GM12892 (cell line): ENCODE measurements at regions not wholly inside any gene's neighbourhood (a gene's known extent, or its start where the extent isn't known, plus 50 kb on each side); places are given as distances from the start of the nearest gene placed in this dataset.

Source experiments
- POLR2A ChIP-seq: IDR thresholded peaks from 2 replicates; pipeline ENCODE4 v1.6.1; 2011; ENCODE audit warnings: low read depth, low read length, control low read depth
- POLR2AphosphoS5 ChIP-seq: IDR thresholded peaks from 2 replicates; pipeline ENCODE4 v1.6.1; 2011; ENCODE audit warnings: low read depth, low read length, control low read depth

GRCh38 chr2:242036653-242036950 is 167.1 kb downstream of the RTP5 start:
- no peak for TF ChIP-seq POLR2AphosphoS5
- no peak for TF ChIP-seq POLR2A
